Neural crest cell (in vitro differentiated cells): ENCODE measurements at regions not wholly inside any gene's neighbourhood (a gene's known extent, or its start where the extent isn't known, plus 50 kb on each side); places are given as distances from the start of the nearest gene placed in this dataset.

Experiments used
- DNase-seq: peaks from one replicate; pipeline ENCODE4 v3.0.0; 2021; ENCODE audit warnings: low read depth, mixed read lengths, low spot score
- H3K27ac Mint-ChIP-seq: one replicate; pipeline ENCODE4 v1.8.0; 2021; ENCODE audit warnings: mild to moderate bottlenecking, mixed read lengths; ENCODE audit not compliant: unreplicated experiment
- H3K27me3 Mint-ChIP-seq: 2 replicates; pipeline ENCODE4 v1.8.0; 2021; ENCODE audit warnings: low read depth, mild to moderate bottlenecking, mixed read lengths
- H3K36me3 Mint-ChIP-seq: 2 replicates; pipeline ENCODE4 v1.8.0; 2021; ENCODE audit warnings: low read depth, mild to moderate bottlenecking, mixed read lengths
- H3K4me1 Mint-ChIP-seq: 2 replicates; pipeline ENCODE4 v1.8.0; 2021; ENCODE audit warnings: mixed read lengths
- H3K4me3 Mint-ChIP-seq: one replicate; pipeline ENCODE4 v1.8.0; 2021; ENCODE audit warnings: mild to moderate bottlenecking, mixed read lengths
- H3K9me3 Mint-ChIP-seq: 2 replicates; pipeline ENCODE4 v1.8.0; 2021; ENCODE audit warnings: mixed read lengths
- CTCF ChIP-seq: fragments of 200-600 bp; sonication (generic); conservative IDR thresholded peaks from 2 replicates; pipeline ENCODE4 v1.5.0; 2021; ENCODE audit warnings: antibody characterized with exemption, mild to moderate bottlenecking

- H3K4me1 Mint-ChIP-seq, result no peaks in the 10 kb centered on the region
Observed at GRCh38 chr12:73072214-73072613, 800.0 kb downstream of the TRHDE start.

GRCh38 chr12:73076760-73077159, 804.6 kb downstream of the TRHDE start:
- no peak for DNase-seq
- peaks cover 4% of the 10 kb centered on the region for H3K9me3 Mint-ChIP-seq
- H3K4me1 Mint-ChIP-seq, result no peaks in the 10 kb centered on the region
- no peak for TF ChIP-seq CTCF
- H3K36me3 Mint-ChIP-seq, result no peaks in the 10 kb centered on the region
- no peak overlapping the region for H3K4me3 Mint-ChIP-seq
- H3K27ac Mint-ChIP-seq, result no peak overlapping the region
- H3K27me3 Mint-ChIP-seq, result no peaks in the 10 kb centered on the region

More at GRCh38 chr12:73072214-73072613, 800.0 kb downstream of the TRHDE start:
- H3K27ac Mint-ChIP-seq, result no peak overlapping the region
- H3K27me3 Mint-ChIP-seq, result no peaks in the 10 kb centered on the region
- H3K4me3 Mint-ChIP-seq, result no peak overlapping the region
- TF ChIP-seq CTCF, result no peak
- H3K36me3 Mint-ChIP-seq, result no peaks in the 10 kb centered on the region
- DNase-seq, result no peak
- H3K9me3 Mint-ChIP-seq, result peaks cover 4% of the 10 kb centered on the region

GRCh38 chr12:73083736-73084135, 811.6 kb downstream of the TRHDE start:
- no peaks in the 10 kb centered on the region for H3K4me1 Mint-ChIP-seq
- no peak for DNase-seq
- no peaks in the 10 kb centered on the region for H3K27me3 Mint-ChIP-seq
- no peak for TF ChIP-seq CTCF
- H3K4me3 Mint-ChIP-seq, result no peak overlapping the region
- H3K36me3 Mint-ChIP-seq, result peaks cover 2% of the 10 kb centered on the region
- H3K9me3 Mint-ChIP-seq, result peaks cover 10% of the 10 kb centered on the region
- no peak overlapping the region for H3K27ac Mint-ChIP-seq

GRCh38 chr12:73106296-73106695, 834.1 kb downstream of the TRHDE start:
- Mint-ChIP-seq H3K4me3 (no peak overlapping the region), H3K36me3 (no peaks in the 10 kb centered on the region), H3K4me1 (no peaks in the 10 kb centered on the region), H3K27ac (no peak overlapping the region), H3K27me3 (no peaks in the 10 kb centered on the region), H3K9me3 (no peaks in the 10 kb centered on the region)
- DNase-seq, result no peak
- TF ChIP-seq CTCF, result no peak

GRCh38 chr12:73106896-73107295, 834.7 kb downstream of the TRHDE start:
- Mint-ChIP-seq H3K4me3 (no peak overlapping the region), H3K9me3 (no peaks in the 10 kb centered on the region)
- no peak for TF ChIP-seq CTCF

GRCh38 chr12:73110816-73111215, 838.6 kb downstream of the TRHDE start:
- no peak for DNase-seq
- Mint-ChIP-seq H3K9me3 (no peaks in the 10 kb centered on the region), H3K27me3 (no peaks in the 10 kb centered on the region), H3K4me3 (no peak overlapping the region), H3K36me3 (no peaks in the 10 kb centered on the region), H3K4me1 (no peaks in the 10 kb centered on the region), H3K27ac (no peak overlapping the region)
- no peak for TF ChIP-seq CTCF

More at GRCh38 chr12:73106896-73107295, 834.7 kb downstream of the TRHDE start:
- Mint-ChIP-seq H3K27me3 (no peaks in the 10 kb centered on the region), H3K4me1 (no peaks in the 10 kb centered on the region), H3K36me3 (no peaks in the 10 kb centered on the region), H3K27ac (no peak overlapping the region)
- DNase-seq, result no peak
